Caco-2 (cell line): ENCODE measurements at regions not wholly inside any gene's neighbourhood (a gene's known extent, or its start where the extent isn't known, plus 50 kb on each side); places are given as distances from the start of the nearest gene placed in this dataset.

Experiments
- BruUV-seq: library from RNA; stranded (reverse); fragments of 400-500 nt; replicated peaks from 2 replicates; lab custom pipeline; 2021; lab: Mats Ljungman, UMichigan
- CTCF ChIA-PET: fragments of 300-600 bp; sonication (Branson Sonifier 250); formaldehyde crosslinking; loops from one replicate; lab custom pipeline; 2022; ENCODE audit warnings: antibody characterized with exemption; lab: Charles Lee
- POLR2A ChIA-PET: fragments of 300-600 bp; sonication (Branson Sonifier 250); formaldehyde crosslinking; loops from one replicate; lab custom pipeline; 2022; ENCODE audit warnings: antibody characterized with exemption; lab: Charles Lee
- DNase-seq, 2 experiments: peaks; one replicate each; pipeline versions ENCODE4 v3.0.0 to v3.0.0-alpha.2; 2020 to 2022
- H3K27me3 ChIP-seq: replicated peaks from 2 replicates; pipeline ENCODE4 v1.6.0; 2011; ENCODE audit warnings: low read length; ENCODE audit not compliant: control insufficient read depth, insufficient read depth
- H3K36me3 ChIP-seq: 2 replicates; pipeline ENCODE4 v1.5.1; 2011; ENCODE audit warnings: low read length; ENCODE audit not compliant: control insufficient read depth, insufficient read depth
- H3K4me1 ChIP-seq: fragments of 250-450 bp; sonication (Bioruptor Pico); 2 replicates; pipeline ENCODE4 v1.5.1; 2020; ENCODE audit warnings: mild to moderate bottlenecking
- H3K4me3 ChIP-seq: 2 replicates; pipeline ENCODE4 v1.5.1; 2011; ENCODE audit warnings: low read depth, mild to moderate bottlenecking, control low read depth, low read length
- H3K9me3 ChIP-seq: fragments of 250-450 bp; sonication (Bioruptor Pico); 2 replicates; pipeline ENCODE4 v1.5.1; 2020; ENCODE audit warnings: mild to moderate bottlenecking, moderate library complexity
- H3K27ac Mint-ChIP-seq: one replicate; pipeline ENCODE4 v1.8.0; 2022; ENCODE audit warnings: mixed read lengths; ENCODE audit not compliant: unreplicated experiment
- H3K27me3 Mint-ChIP-seq: one replicate; pipeline ENCODE4 v1.8.0; 2022; ENCODE audit warnings: mixed read lengths; ENCODE audit not compliant: insufficient read depth, unreplicated experiment
- H3K36me3 Mint-ChIP-seq: one replicate; pipeline ENCODE4 v1.8.0; 2022; ENCODE audit warnings: mild to moderate bottlenecking, mixed read lengths; ENCODE audit not compliant: insufficient read depth, unreplicated experiment
- H3K4me1 Mint-ChIP-seq: one replicate; pipeline ENCODE4 v1.8.0; 2022; ENCODE audit warnings: low read depth, mixed read lengths; ENCODE audit not compliant: unreplicated experiment
- H3K4me3 Mint-ChIP-seq: one replicate; pipeline ENCODE4 v1.8.0; 2022; ENCODE audit warnings: mild to moderate bottlenecking, moderate library complexity, mixed read lengths; ENCODE audit not compliant: unreplicated experiment
- H3K9me3 Mint-ChIP-seq: one replicate; pipeline ENCODE4 v1.8.0; 2022; ENCODE audit warnings: mixed read lengths; ENCODE audit not compliant: unreplicated experiment
- intact Hi-C: fragments of 100-400 bp; cut with micrococcal nuclease; formaldehyde crosslinking; loops from one replicate; pipeline ENCODE4 v1.10.0; 2022; ENCODE audit not compliant: unreplicated experiment
- TF ChIP-seq, protein P1 (sequence below), 2 experiments: fragments of 200-600 bp in 1 of 2; IDR thresholded peaks; 1 replicate in 1 of 2; 2 replicates in 1 of 2; pipeline versions ENCODE4 v1.5.1 to v1.8.0; 2011 to 2022; ENCODE audit warnings: antibody characterized with exemption in 1 of 2, control low read depth in 1 of 2, inconsistent platforms in 1 of 2, low read depth in 1 of 2, low read length in 1 of 2, mild to moderate bottlenecking in 1 of 2, moderate library complexity in 1 of 2; ENCODE audit not compliant: insufficient read depth in 1 of 2, severe bottlenecking in 1 of 2, unreplicated experiment in 1 of 2

- no peaks in the 10 kb centered on the region for H3K36me3 Mint-ChIP-seq
- Histone ChIP-seq H3K9me3 (no peaks in the 10 kb centered on the region), H3K27me3 (no peaks in the 10 kb centered on the region), H3K36me3 (no peaks in the 10 kb centered on the region), H3K4me3 (no peak overlapping the region), H3K4me1 (0 out of 2 replicates have a peak, but pooled peaks cover 3% of the 10 kb centered on the region)
- ChIA-PET CTCF (no interaction called here), POLR2A (no interaction called here)
- BruUV-seq = no TSS peak
- intact Hi-C loops = no loop called here
- peaks cover 6% of the 10 kb centered on the region for H3K4me1 Mint-ChIP-seq
- no peaks in the 10 kb centered on the region for H3K9me3 Mint-ChIP-seq
- TF ChIP-seq, protein P1, sequence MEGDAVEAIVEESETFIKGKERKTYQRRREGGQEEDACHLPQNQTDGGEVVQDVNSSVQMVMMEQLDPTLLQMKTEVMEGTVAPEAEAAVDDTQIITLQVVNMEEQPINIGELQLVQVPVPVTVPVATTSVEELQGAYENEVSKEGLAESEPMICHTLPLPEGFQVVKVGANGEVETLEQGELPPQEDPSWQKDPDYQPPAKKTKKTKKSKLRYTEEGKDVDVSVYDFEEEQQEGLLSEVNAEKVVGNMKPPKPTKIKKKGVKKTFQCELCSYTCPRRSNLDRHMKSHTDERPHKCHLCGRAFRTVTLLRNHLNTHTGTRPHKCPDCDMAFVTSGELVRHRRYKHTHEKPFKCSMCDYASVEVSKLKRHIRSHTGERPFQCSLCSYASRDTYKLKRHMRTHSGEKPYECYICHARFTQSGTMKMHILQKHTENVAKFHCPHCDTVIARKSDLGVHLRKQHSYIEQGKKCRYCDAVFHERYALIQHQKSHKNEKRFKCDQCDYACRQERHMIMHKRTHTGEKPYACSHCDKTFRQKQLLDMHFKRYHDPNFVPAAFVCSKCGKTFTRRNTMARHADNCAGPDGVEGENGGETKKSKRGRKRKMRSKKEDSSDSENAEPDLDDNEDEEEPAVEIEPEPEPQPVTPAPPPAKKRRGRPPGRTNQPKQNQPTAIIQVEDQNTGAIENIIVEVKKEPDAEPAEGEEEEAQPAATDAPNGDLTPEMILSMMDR (IDR thresholded peaks at IDR 0.05; ENCODE audit: insufficient read depth in 1 of 2, low read depth in 1 of 2, low read length in 1 of 2, severe bottlenecking in 1 of 2, unreplicated experiment in 1 of 2) = no peak
- H3K27ac Mint-ChIP-seq = no peak overlapping the region
- H3K4me3 Mint-ChIP-seq = no peak overlapping the region
- no peaks in the 10 kb centered on the region for H3K27me3 Mint-ChIP-seq
- no peak for DNase-seq
Measured at GRCh38 chr13:30129411-30129810, 177.9 kb downstream of the KATNAL1 start.

DNA sequence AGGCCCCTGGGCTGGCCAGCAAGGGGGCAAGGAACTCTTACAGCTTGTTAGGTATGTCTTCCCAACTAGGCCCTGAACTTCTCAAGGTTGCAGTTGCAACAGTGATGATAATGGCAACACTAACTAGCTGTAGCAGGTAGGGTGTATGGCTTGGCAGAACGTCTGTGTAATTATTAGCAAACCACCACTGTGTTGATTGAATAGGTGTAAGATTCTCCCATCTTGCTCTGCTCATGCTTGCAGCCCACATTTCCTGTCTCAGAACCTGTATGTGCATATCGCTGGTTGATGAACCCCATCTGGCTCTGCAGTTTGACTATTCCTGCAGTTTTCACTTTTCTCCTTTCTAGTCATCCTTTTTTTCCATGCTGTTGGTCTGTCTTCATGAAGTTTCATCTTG is 178.8 kb downstream of the KATNAL1 start:
- H3K4me3 Mint-ChIP-seq = no peak overlapping the region
- peaks cover 6% of the 10 kb centered on the region for H3K4me1 Mint-ChIP-seq
- H3K9me3 Mint-ChIP-seq = no peaks in the 10 kb centered on the region
- no peaks in the 10 kb centered on the region for H3K36me3 ChIP-seq
- no peak overlapping the region for H3K27ac Mint-ChIP-seq
- no peak overlapping the region for H3K4me3 ChIP-seq
- H3K4me1 ChIP-seq = 0 out of 2 replicates have a peak, but pooled peaks cover 3% of the 10 kb centered on the region
- intact Hi-C loops = no loop called here
- TF ChIP-seq, protein P1 (IDR thresholded peaks at IDR 0.05; ENCODE audit: insufficient read depth in 1 of 2, low read depth in 1 of 2, low read length in 1 of 2, severe bottlenecking in 1 of 2, unreplicated experiment in 1 of 2) = no peak
- BruUV-seq = no TSS peak
- ChIA-PET POLR2A (no interaction called here), CTCF (interaction anchor here (0.7 kb wide), 1 partner anchor 170 kb away, joined by 5 read pairs; no protein-coding TSS in a partner anchor)
- H3K27me3 ChIP-seq = no peaks in the 10 kb centered on the region
- H3K9me3 ChIP-seq = no peaks in the 10 kb centered on the region
- H3K27me3 Mint-ChIP-seq = no peaks in the 10 kb centered on the region
- no peaks in the 10 kb centered on the region for H3K36me3 Mint-ChIP-seq
- DNase-seq = no peak

- no peaks in the 10 kb centered on the region for H3K36me3 ChIP-seq
- no peak for DNase-seq
- CTCF ChIA-PET = no interaction called here
- H3K4me1 ChIP-seq = 0 out of 2 replicates have a peak, but pooled peaks cover 3% of the 10 kb centered on the region
- Mint-ChIP-seq H3K4me1 (peaks cover 6% of the 10 kb centered on the region), H3K27me3 (no peaks in the 10 kb centered on the region), H3K36me3 (no peaks in the 10 kb centered on the region), H3K27ac (no peak overlapping the region), H3K4me3 (no peak overlapping the region), H3K9me3 (no peaks in the 10 kb centered on the region)
- TF ChIP-seq, protein P1 (IDR thresholded peaks at IDR 0.05; ENCODE audit: insufficient read depth in 1 of 2, low read depth in 1 of 2, low read length in 1 of 2, severe bottlenecking in 1 of 2, unreplicated experiment in 1 of 2) = no peak
- H3K4me3 ChIP-seq = no peak overlapping the region
- no TSS peak for BruUV-seq
- POLR2A ChIA-PET = no interaction called here
- intact Hi-C loops = no loop called here
- H3K27me3 ChIP-seq = no peaks in the 10 kb centered on the region
- H3K9me3 ChIP-seq = no peaks in the 10 kb centered on the region
Measured at GRCh38 chr13:30128095-30128494, 179.3 kb downstream of the KATNAL1 start.
